Liver (tissue), 8 donors: ENCODE measurements at regions not wholly inside any gene's neighbourhood (a gene's known extent, or its start where the extent isn't known, plus 50 kb on each side); places are given as distances from the start of the nearest gene placed in this dataset.

ENCODE experiments used
- DNase-seq: peaks from one replicate; pipeline ENCODE4 v3.0.0-alpha.2; 2017; ENCODE audit warnings: low spot score
- H3K27ac ChIP-seq, 2 donors: one replicate each; pipeline ENCODE4 v1.7.0; 2013; ENCODE audit warnings: inconsistent platforms in 2 of 2, low read length in 2 of 2, control low read depth in 1 of 2, low read depth in 1 of 2, mild to moderate bottlenecking in 1 of 2
- H3K27me3 ChIP-seq, 4 donors: one replicate each; pipeline versions ENCODE4 v1.6.1 to v1.7.0; 2013; ENCODE audit warnings: low read length in 3 of 4, inconsistent platforms in 1 of 4, mild to moderate bottlenecking in 1 of 4, moderate library complexity in 1 of 4; ENCODE audit not compliant: control insufficient read depth in 4 of 4, insufficient read depth in 4 of 4
- H3K36me3 ChIP-seq, 4 donors: one replicate each; pipeline versions ENCODE4 v1.6.1 to v1.7.0; 2013; ENCODE audit warnings: low read length in 3 of 4, mild to moderate bottlenecking in 3 of 4, low read depth in 1 of 4, moderate library complexity in 1 of 4; ENCODE audit not compliant: control insufficient read depth in 4 of 4, insufficient read depth in 3 of 4
- H3K4me1 ChIP-seq, 4 donors: one replicate each; pipeline versions ENCODE4 v1.6.1 to v1.7.0; 2013; ENCODE audit warnings: low read length in 3 of 4, mild to moderate bottlenecking in 3 of 4, moderate library complexity in 1 of 4; ENCODE audit not compliant: control insufficient read depth in 4 of 4, insufficient read depth in 4 of 4
- H3K4me3 ChIP-seq, 3 donors: one replicate each; pipeline versions ENCODE4 v1.6.1 to v1.7.0; 2013; ENCODE audit warnings: low read length in 3 of 3, control low read depth in 1 of 3, low read depth in 1 of 3, mild to moderate bottlenecking in 1 of 3
- H3K9ac ChIP-seq, 2 donors: one replicate each; pipeline ENCODE4 v1.7.0; 2013; ENCODE audit warnings: low read length in 2 of 2, mild to moderate bottlenecking in 2 of 2, moderate library complexity in 2 of 2, control low read depth in 1 of 2, low read depth in 1 of 2
- H3K9me3 ChIP-seq, 4 donors: one replicate each; pipeline versions ENCODE4 v1.6.1 to v1.7.0; 2013; ENCODE audit warnings: low read length in 3 of 4; ENCODE audit not compliant: control insufficient read depth in 4 of 4
- ATF3 ChIP-seq: IDR thresholded peaks from 2 replicates; pipeline ENCODE4 v1.6.1; 2016; ENCODE audit warnings: antibody characterized with exemption
- CTCF ChIP-seq: fragments of 150-350 bp; IDR thresholded peaks from 2 replicates; pipeline ENCODE4 v1.5.1; 2017; ENCODE audit warnings: improper control_type of control experiment, low read depth, low read length; ENCODE audit not compliant: missing input control
- EGR1 ChIP-seq, 2 donors: IDR thresholded peaks; 2 replicates each; pipeline ENCODE4 v1.6.1; 2016 to 2018; ENCODE audit warnings: antibody characterized with exemption in 2 of 2, low read depth in 2 of 2
- FOXA1 ChIP-seq: IDR thresholded peaks from 2 replicates; pipeline ENCODE4 v1.6.1; 2016; ENCODE audit warnings: antibody characterized with exemption
- HNF4A ChIP-seq, 2 donors: conservative IDR thresholded peaks; 2 replicates each; pipeline ENCODE4 v1.6.1; 2016; ENCODE audit warnings: antibody characterized with exemption in 2 of 2, mild to moderate bottlenecking in 2 of 2
- JUND ChIP-seq, 2 donors: IDR thresholded peaks; 2 replicates each; pipeline ENCODE4 v1.6.1; 2016; ENCODE audit warnings: antibody characterized with exemption in 2 of 2
- NR2F2 ChIP-seq: IDR thresholded peaks from 2 replicates; pipeline ENCODE4 v1.6.1; 2016; ENCODE audit warnings: antibody characterized with exemption
- RAD21 ChIP-seq, 2 donors: IDR thresholded peaks; 2 replicates each; pipeline ENCODE4 v1.6.1; 2016; ENCODE audit warnings: antibody characterized with exemption in 2 of 2, mild to moderate bottlenecking in 2 of 2
- REST ChIP-seq: IDR thresholded peaks from 2 replicates; pipeline ENCODE4 v1.6.1; 2016; ENCODE audit warnings: antibody characterized with exemption, mild to moderate bottlenecking
- RXRA ChIP-seq, 2 donors: IDR thresholded peaks; 2 replicates each; pipeline ENCODE4 v1.6.1; 2017 to 2018; ENCODE audit warnings: antibody characterized with exemption in 2 of 2, mild to moderate bottlenecking in 1 of 2
- TAF1 ChIP-seq: conservative IDR thresholded peaks from 2 replicates; pipeline ENCODE4 v1.6.1; 2016; ENCODE audit warnings: antibody characterized with exemption, mild to moderate bottlenecking
- YY1 ChIP-seq: IDR thresholded peaks from 2 replicates; pipeline ENCODE4 v1.6.1; 2016; ENCODE audit warnings: antibody characterized with exemption, mild to moderate bottlenecking
- WGBS: extraction: QIAGEN DNeasy Blood & Tissue Kit; methylation state at CpG from one replicate; pipeline ENCODE4 v1.1.7; 2013; 5-methylcytosine and 5-hydroxymethylcytosine counted together
- TF ChIP-seq, protein P1 (sequence below): IDR thresholded peaks from 2 replicates; pipeline ENCODE4 v1.6.1; 2016; ENCODE audit warnings: antibody characterized with exemption
- donor health status: healthy.
- donor health status: healthy.
- donor health status: healthy.
- donor health status: healthy.
- donor health status: healthy.

- TF ChIP-seq REST: no peak
- no peak for TF ChIP-seq EGR1 (IDR thresholded peaks at IDR 0.05; ENCODE audit: low read depth in 2 of 2)
- TF ChIP-seq RAD21 (IDR thresholded peaks at IDR 0.05): no peak
- no peak for TF ChIP-seq TAF1
- no peak for TF ChIP-seq NR2F2
Measured at GRCh38 chr6:95142101-95142500, 435.2 kb upstream of the MANEA start (continued).

GRCh38 chr6:95142661-95143335 is 434.5 kb upstream of the MANEA start:
- Histone ChIP-seq H3K36me3 (no peaks in the 10 kb centered on the region), H3K27ac (no peak overlapping the region), H3K9me3 (no peaks in the 10 kb centered on the region), H3K27me3 (no peaks in the 10 kb centered on the region), H3K4me1 (peaks cover 0 to 15% (median 8%) of the 10 kb centered on the region in 4 donors), H3K4me3 (no peak overlapping the region), H3K9ac (no peak overlapping the region)
- DNase-seq: no peak
- 79% methylated on average over 1 of the region's 1 CpG for WGBS
- TF ChIP-seq YY1 (no peak), NR2F2 (no peak), EGR1 (IDR thresholded peaks at IDR 0.05; ENCODE audit: low read depth in 2 of 2) (no peak), FOXA1 (no peak), REST (no peak), HNF4A (conservative IDR thresholded peaks at IDR 0.05) (no peak), RAD21 (IDR thresholded peaks at IDR 0.05) (no peak), RXRA (IDR thresholded peaks at IDR 0.05) (no peak), JUND (IDR thresholded peaks at IDR 0.05) (no peak), CTCF (no peak), ATF3 (no peak)
- TF ChIP-seq, protein P1, sequence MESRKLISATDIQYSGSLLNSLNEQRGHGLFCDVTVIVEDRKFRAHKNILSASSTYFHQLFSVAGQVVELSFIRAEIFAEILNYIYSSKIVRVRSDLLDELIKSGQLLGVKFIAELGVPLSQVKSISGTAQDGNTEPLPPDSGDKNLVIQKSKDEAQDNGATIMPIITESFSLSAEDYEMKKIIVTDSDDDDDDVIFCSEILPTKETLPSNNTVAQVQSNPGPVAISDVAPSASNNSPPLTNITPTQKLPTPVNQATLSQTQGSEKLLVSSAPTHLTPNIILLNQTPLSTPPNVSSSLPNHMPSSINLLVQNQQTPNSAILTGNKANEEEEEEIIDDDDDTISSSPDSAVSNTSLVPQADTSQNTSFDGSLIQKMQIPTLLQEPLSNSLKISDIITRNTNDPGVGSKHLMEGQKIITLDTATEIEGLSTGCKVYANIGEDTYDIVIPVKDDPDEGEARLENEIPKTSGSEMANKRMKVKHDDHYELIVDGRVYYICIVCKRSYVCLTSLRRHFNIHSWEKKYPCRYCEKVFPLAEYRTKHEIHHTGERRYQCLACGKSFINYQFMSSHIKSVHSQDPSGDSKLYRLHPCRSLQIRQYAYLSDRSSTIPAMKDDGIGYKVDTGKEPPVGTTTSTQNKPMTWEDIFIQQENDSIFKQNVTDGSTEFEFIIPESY: no peak
